ENCODE measurements at regions not wholly inside any gene's neighbourhood (a gene's known extent, or its start where the extent isn't known, plus 50 kb on each side); places are given as distances from the start of the nearest gene placed in this dataset.

GRCh38 chr9:99743006-99743405, 78.7 kb upstream of the NR4A3 start:
- no peaks in the 10 kb centered on the region for H3K27me3 ChIP-seq
- no peaks in the 10 kb centered on the region for H3K36me3 ChIP-seq
- no peak overlapping the region for H3K27ac ChIP-seq
- intact Hi-C loops (cut with DNase I; ENCODE audit: low total_unique reads): no loop called here
- H3K4me1 ChIP-seq: no peaks in the 10 kb centered on the region
- no peak for TF ChIP-seq CTCF (IDR thresholded peaks at IDR 0.05)
- no peak for DNase-seq
- H3K9me3 ChIP-seq: no peaks in the 10 kb centered on the region
- no peak overlapping the region for H3K4me3 ChIP-seq

GRCh38 chr9:99743455-99743854, 78.2 kb upstream of the NR4A3 start:
- H3K4me1 ChIP-seq: no peaks in the 10 kb centered on the region
- H3K27ac ChIP-seq: no peak overlapping the region
- no peaks in the 10 kb centered on the region for H3K27me3 ChIP-seq
- H3K4me3 ChIP-seq: no peak overlapping the region
- DNase-seq: no peak
- intact Hi-C loops (cut with DNase I; ENCODE audit: low total_unique reads): no loop called here
- H3K9me3 ChIP-seq: no peaks in the 10 kb centered on the region
- no peak for TF ChIP-seq CTCF (IDR thresholded peaks at IDR 0.05)
- no peaks in the 10 kb centered on the region for H3K36me3 ChIP-seq

GRCh38 chr9:99744132-99744531, 77.6 kb upstream of the NR4A3 start:
- H3K36me3 ChIP-seq: no peaks in the 10 kb centered on the region
- no peak for DNase-seq
- H3K4me1 ChIP-seq: no peaks in the 10 kb centered on the region
- no peaks in the 10 kb centered on the region for H3K27me3 ChIP-seq
- no peak overlapping the region for H3K27ac ChIP-seq
- intact Hi-C loops (cut with DNase I; ENCODE audit: low total_unique reads): no loop called here
- no peak for TF ChIP-seq CTCF (IDR thresholded peaks at IDR 0.05)
- no peak overlapping the region for H3K4me3 ChIP-seq
- H3K9me3 ChIP-seq: no peaks in the 10 kb centered on the region

GRCh38 chr9:99745085-99745484, 76.6 kb upstream of the NR4A3 start:
- intact Hi-C loops (cut with DNase I; ENCODE audit: low total_unique reads): no loop called here
- H3K27me3 ChIP-seq: no peaks in the 10 kb centered on the region
- H3K36me3 ChIP-seq: no peaks in the 10 kb centered on the region
- no peak overlapping the region for H3K27ac ChIP-seq
- no peak for DNase-seq
- H3K4me1 ChIP-seq: no peaks in the 10 kb centered on the region
- no peak for TF ChIP-seq CTCF (IDR thresholded peaks at IDR 0.05)
- no peaks in the 10 kb centered on the region for H3K9me3 ChIP-seq
- H3K4me3 ChIP-seq: no peak overlapping the region

- Histone ChIP-seq H3K4me3 (no peak overlapping the region), H3K27ac (no peak overlapping the region), H3K27me3 (no peaks in the 10 kb centered on the region), H3K36me3 (no peaks in the 10 kb centered on the region), H3K9me3 (no peaks in the 10 kb centered on the region), H3K4me1 (no peaks in the 10 kb centered on the region)
- no peak for TF ChIP-seq CTCF (IDR thresholded peaks at IDR 0.05)
- DNase-seq: no peak
- intact Hi-C loops (cut with DNase I; ENCODE audit: low total_unique reads): no loop called here
These were observed 75.3 kb upstream of the NR4A3 start for GRCh38 chr9:99746406-99746805.

- intact Hi-C loops (cut with DNase I; ENCODE audit: low total_unique reads): no loop called here
- Histone ChIP-seq H3K36me3 (no peaks in the 10 kb centered on the region), H3K4me3 (no peak overlapping the region), H3K27ac (no peak overlapping the region), H3K4me1 (no peaks in the 10 kb centered on the region), H3K9me3 (no peaks in the 10 kb centered on the region), H3K27me3 (no peaks in the 10 kb centered on the region)
- no peak for TF ChIP-seq CTCF (IDR thresholded peaks at IDR 0.05)
- DNase-seq: no peak
These were observed 73.4 kb upstream of the NR4A3 start for GRCh38 chr9:99748266-99748665.

Measured in tibial artery (tissue), 4 donors.